HG03097 (cell line): ENCODE measurements at regions not wholly inside any gene's neighbourhood (a gene's known extent, or its start where the extent isn't known, plus 50 kb on each side); places are given as distances from the start of the nearest gene placed in this dataset.

Source experiments
- ATAC-seq: cut with Tn5 transposase; IDR thresholded peaks from one replicate; pipeline ENCODE4 v1.9.1; 2021; ENCODE audit not compliant: unreplicated experiment, low FRiP score

DNA sequence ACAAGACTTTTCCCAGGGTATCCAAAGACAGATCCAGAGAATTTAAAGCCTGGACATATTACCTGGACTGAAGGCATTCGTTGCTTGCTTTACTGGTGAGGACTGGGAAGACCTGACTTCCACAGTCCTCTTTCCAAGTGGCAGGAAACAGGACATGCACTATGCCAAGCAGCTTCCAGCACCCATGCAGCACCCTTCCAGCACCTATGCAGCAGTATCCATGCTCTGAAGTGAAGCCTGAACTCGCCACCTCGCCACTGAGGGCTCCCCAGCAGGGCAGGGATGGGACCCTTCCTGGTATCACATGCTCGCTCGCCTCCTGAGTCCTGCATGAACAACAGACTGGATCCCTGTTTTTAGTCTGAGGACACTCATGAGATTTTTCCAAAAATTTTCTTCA lies 189.9 kb upstream of the KLF14 start:
- ATAC-seq, result no peak

DNA sequence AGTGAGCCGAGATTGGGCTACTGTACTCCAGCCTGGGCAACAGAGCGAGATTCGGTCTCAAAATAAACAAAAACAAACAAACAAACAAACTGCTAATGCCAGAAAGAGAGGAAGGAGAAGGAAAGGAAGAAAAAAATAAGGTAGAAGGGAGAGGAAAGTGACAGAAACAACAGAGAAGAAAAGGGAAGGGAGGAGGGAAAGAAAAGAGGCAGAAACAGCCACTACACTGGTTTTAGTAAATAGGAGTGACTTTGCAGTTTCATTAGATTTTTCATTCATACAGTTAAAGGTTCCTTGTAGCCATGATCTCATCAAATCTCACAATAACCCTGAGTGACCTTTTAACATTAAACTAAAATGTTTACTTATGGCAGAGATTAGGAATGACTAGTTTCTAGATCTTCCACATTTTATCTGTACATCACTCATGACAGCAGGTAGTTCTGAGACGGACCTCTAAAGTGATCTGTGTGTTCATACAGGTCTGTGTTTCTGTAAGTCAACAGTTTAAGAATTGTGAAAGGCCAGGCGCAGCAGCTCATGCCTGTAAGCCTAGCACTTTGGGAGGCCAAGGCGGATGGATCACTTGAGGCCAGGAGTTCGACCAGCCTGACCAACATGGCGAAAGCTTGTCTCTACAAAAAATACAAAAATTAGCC lies 191.3 kb upstream of the KLF14 start:
- no peak for ATAC-seq

DNA sequence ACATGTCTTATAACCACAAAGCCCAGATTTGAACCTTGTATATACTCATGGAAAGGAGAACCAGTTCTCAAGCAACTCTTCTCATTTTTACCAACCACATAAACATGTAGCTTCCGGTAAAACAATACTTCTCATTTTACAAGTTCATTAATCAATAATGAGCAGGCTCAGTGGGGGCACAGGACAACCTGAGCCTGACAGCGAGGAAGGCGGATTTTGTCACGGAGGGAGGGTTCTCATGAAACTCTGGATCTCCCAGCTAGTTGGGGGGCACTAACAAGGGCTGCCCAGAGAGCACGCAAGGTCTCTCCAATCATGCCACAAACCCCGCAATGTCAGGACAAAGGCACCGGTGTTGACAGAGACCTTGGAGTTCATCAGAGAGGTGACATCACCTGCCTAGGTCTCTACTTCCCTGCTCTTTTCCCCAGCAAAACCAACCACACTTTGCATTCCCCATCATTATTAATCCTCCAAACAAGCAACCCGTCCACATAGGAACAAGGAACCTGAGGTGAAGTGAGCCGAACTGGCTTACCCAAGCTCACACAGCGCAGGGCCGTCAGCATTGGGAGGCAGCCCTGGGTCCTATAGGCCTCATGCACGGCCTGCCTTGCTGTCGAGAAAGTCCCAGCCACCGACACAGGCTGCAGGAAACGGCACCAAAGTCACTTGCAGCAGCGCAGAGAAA lies 192.1 kb upstream of the KLF14 start:
- no peak for ATAC-seq

DNA sequence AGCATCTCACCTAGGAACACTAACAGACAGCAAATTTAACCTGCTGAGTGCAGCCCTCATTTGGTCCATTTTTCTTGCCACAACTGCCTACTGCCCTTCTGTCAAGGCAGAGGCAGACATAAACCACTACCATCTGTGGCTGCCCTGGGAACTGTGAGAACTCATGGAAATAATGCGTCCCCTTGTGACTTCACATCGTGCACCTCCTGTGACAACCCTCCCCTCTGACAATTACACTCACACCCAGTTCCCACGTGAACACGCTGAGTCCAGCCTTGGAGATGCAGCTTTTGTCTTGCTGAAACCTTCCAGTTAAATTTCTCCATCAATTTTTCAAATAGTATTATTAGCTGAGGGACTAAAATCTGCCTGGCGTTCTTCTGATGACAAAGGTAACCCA lies 193.1 kb upstream of the KLF14 start:
- no peak for ATAC-seq

DNA sequence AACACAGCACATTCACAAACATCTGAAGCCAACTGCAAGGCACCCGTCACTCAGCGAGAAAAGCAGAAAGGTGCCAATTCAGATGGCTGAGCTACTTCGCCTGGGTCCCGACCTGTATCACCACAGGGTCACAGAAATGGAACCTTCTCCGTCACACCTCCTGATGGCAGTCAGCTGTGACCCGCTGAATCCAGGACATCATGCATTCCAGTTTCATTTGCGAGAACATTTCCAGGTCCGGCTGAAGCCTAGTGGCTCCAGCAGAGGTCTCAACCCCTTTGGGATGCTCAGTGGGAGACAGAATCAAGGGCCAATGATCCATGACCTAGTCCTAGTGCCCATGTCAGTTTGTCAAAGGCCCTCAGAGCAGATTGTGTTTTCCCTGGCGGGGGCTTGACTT lies 193.6 kb upstream of the KLF14 start:
- no peak for ATAC-seq

DNA sequence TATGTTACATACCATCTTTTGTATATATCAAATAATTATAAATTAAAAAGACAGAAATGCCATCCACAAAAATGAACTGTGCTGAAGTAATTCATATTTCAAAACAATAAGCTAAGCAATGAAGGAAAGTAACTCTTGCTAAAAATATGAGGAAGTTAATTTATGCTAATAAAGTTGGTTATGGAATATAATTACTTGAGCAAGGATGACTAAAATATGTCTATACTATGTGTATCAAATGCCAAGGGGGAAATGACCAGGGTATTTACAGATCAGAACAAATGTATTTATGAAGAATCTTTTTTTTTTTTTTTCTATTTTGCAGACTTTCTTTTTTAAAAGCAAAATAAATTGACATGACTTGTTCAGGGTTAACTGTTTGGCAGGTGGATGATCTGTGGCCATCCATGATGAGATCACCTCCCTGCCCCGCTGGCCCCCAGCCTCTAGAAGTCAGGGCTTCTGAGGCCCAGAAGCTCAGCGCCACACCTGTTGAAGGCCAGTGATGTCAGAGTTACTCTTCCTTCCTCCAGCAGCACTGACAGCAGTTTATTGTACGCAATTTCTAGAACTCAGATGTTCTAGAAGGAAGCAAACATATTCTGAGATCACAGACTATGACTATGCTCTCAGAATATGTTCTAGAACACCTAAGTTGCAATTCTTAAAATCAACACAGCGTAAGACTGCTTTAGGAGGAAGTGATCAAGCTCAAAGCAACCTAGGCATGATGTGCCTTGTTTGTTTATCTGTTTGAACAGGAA lies 196.1 kb upstream of the KLF14 start:
- ATAC-seq, result no peak

DNA sequence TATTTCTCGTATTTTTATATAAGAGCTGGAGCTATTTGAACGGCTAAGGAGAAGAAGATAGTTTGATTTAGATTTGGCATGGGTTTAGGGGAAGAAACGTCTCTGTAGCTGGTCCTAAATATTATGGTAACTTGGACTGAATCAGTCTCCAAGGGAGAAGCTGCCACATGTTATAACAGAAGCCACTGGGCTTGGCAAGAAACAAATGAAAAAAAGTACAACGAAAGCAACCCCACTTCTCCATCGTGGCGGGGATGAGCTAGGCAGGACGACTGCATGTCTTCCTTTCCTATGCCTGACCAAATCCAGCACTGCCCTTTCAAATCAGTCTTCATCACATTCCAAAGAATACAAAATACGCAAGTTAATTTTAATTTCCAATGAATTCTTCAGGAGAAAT lies 196.7 kb upstream of the KLF14 start:
- ATAC-seq, result no peak

DNA sequence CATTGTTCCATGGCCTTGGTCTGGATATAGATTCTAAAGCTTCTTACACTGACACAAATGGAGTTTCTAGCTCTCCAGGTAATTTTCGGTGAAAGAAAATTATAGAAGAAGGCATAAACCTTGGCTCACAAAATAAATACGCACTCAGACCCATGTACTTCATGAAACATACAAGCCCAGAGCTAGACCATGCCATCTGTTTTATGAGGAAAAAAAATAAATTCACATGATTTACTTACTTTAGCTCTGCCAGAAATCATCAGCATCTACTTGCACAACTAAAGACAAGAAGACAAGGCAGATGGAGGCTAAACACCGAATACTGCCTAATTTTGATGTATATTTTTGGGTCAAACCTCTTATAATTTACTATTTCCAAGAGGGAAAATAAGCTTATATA lies 197.4 kb upstream of the KLF14 start:
- ATAC-seq, result no peak

DNA sequence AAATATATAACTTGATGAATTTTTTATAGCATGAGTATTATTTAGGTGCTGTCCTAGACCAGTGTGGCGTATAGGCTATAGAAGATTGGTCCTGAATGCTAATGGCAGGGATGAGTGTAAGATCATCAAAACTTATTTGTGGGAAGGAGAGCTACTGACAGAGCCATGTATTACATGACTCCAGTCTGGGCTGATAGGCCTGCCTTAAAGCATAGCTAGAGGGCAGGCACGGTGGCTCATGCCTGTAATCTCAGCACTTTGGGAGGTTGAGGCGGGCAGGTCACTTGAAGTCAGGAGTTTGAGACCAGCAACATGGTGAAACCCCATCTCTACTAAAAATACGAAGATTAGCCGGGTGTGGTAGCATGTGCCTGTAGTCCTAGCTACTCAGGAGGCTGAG lies 198.1 kb upstream of the KLF14 start:
- no peak for ATAC-seq

DNA sequence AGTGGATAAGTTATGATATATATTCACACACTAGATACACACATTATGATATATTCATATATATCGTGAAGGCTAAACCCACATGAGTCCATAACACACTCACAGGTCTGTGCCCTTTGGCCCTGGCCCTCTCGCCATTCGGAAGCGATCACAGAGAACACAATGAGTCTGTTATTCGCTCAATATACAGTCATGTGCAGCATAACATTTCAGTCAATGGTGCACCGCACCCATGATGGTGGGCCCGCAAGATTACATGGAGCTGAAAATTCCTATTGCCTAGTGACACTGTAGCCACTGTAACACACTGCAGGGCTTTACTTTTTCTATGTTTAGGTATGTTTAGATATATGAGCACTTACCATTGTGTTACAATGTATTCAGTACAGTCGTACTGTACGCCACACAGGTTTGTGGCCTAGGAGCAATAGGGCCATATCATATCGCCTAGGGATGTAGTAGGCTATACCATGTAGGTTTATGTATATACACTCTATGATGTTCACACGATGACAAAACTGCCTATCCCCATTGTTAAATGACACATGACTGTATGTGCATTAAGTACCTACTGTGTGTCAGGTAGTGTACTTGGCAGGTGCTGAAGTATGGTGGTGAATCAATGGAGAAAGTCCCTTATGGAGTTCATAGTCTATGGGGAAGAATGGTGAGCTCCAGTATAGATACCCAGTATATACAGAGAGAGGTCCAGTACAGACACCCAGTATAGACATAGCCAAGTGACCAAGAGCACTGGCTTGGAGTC lies 198.8 kb upstream of the KLF14 start:
- no peak for ATAC-seq

DNA sequence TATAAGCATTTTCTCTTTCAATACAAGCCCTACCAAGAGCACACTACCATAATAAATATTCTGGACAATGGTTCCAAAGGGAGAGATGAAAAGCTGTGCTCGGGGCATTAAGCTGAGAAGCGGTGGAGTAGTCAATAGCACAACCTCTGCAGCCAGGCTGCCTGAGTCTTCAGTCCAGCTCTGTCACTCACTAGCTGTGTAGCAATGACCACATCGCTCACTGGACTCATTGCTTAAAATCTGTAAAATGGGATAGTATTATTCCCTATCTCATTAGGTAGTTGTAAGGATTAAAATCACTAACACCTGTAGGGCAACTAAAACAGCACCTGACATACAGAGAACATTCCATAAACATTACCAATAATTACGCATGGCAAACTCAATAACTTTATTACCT lies 199.9 kb upstream of the KLF14 start:
- ATAC-seq, result no peak

DNA sequence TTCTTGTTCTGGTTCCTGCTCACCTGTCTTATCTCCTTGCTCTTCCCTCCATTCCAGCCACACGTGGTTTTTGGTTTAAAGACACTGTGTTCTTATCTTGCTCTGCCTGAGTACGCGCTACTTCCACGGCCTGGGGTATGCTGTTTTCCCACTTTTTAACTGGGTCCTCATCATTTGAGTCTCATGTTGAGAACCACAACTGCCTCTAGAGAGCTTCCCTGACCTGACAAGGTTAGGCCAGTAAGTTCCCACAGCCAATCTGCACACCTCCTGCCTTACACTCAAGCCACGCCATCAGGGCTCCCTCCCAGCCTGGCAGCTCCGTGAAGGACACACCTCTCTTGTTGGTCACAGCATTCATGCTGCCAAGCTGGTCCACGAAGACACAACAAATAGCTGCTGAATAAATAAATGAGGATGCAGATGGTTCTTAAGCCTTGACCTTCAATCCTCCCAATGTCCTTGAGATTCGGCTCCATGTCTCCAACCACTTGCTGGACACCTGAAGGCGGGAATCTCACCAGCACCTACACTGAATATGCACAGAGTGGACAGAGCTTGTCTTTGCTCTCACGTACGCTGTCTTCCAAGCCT lies 201.7 kb upstream of the KLF14 start:
- no peak for ATAC-seq

DNA sequence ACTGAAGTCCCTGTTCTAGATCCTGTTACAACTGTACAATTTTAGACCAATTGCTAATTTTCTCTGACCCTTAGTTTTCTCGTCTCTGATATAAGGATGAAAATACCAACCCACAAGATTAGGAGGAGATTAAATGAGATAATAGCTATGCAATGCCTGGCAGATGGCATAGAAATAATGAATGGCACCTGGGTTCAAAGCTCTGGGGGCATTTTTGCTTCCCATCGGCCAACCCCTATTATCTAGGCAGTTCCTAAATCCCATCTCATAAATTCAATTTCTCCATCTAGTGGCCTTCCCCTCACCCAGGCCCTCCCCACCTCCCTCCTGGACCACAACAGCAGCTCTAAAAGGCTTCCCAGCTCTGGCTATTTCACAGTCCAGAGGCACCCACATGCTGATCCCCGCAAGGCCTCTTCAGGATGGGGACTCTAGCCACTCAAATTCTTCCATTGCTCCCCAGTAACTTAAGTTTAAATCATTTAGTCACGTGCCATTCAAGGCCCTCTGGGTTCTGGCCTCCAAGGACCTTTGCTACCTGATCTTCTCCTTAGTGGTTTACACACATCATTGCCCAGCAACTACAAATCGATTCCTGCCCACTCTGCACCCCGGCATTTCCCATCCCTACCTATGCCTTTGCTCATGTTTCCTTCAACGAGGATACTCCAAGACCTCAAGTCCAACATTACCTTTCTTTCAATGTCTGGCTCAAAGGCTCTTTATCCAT lies 202.4 kb upstream of the KLF14 start:
- no peak for ATAC-seq

DNA sequence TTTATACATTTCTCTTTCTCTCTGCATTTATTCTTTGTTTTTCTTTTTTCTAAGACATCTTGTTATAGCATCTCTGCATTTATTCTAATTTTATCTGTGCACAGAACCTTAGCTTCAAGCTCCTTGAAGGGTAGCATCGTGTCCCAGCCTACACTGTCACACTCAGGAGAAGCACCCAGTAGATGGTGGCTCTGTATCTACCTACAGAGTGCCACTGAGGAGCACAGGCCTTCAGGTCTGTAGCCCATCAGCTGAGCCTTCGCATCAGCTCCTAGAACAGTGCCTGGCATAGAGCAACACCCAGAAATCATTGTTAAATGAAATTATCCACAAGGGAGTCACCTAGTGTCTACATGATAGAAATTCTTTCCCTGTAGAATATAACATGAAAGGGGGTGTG lies 203.0 kb upstream of the KLF14 start:
- ATAC-seq, result no peak

DNA sequence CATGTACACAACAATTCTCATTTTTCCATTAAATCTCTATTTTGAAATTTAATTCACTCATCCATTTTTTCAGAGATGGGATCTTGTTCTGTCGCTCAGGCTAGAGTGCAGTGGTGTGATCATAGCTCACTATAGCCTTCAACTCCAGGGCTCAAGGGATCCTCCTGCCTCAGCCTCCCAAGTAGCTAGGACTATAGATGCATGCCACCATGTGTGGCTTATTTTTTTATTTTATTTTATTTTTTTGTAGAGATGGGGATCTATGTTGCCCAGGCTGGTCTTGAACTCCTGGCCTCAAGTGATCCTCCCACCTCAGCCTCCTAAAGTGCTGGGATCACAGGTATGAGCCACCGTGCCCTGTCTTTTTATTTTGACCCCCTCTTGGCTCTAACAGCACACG lies 203.8 kb upstream of the KLF14 start:
- no peak for ATAC-seq

DNA sequence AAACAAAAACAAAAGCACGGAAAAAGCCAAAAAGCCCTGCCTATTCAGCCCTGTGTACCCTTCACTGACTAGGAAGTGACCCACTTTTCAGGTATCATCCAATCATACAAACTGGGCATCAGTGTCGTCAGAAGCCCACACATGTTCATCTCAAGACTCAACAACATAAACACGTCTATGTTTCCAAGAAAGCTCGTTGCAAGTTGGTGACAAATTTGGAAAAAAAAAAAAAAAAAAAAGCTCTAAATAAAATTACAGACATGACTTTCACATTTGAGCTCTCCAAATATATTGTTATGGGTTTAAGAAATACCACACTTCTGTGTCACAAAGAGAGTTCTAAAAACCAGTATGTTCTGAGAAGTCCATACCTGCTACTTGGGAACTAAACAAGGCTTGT lies 204.7 kb upstream of the KLF14 start:
- ATAC-seq, result no peak

DNA sequence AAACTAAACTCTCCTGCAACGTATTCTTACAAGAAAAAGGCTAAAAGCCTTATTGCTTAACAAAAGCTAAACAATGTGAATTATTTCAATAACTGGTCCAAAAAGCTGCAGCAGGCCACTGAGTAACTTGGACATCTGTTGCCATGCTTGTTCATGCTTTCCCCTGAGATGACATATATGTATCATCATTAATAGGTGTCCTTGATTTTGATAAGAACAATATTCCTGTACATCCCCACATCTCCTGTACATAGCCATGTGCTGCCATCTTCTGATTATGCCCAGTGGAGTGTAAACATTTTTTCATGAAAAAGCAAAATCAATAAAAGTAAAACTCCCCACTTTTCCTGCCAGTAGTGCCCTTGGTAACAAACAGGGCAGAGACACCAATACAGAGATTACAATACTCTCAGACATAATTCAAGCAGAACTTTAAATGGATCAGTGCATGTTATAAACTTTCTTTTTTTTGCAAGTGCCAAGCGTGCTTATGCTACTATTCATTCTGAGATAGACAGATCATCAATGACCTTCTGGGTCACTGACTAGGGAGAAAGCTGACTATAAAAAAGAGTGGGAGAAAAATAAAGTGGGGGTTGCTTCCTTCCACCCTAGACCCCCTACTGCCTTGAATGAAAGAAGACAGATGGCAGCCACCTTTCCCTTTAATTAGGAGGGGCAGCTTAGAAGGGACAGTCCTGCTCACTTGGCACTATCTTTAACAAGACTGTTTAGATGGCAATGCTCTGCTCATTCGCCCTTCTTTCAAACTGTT lies 205.5 kb upstream of the KLF14 start:
- no peak for ATAC-seq

DNA sequence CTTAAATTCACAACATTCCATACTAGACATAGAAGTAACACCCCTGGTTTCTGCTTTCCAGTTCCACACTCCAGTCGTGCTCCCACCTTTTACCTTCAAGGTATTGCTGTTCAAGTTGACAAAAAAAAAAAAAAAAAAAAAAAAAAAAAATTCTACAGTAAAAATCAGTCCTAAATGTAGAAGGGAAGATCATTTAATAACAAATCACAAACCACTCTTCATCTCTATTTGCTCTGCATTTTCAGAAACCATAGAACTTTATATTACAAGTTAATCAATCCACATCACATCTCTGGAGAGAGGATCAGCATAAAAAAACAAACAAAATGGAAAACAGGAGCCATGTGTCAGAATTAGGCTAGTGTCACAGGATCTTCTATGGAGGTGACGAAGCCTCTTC lies 206.3 kb upstream of the KLF14 start:
- no peak for ATAC-seq

DNA sequence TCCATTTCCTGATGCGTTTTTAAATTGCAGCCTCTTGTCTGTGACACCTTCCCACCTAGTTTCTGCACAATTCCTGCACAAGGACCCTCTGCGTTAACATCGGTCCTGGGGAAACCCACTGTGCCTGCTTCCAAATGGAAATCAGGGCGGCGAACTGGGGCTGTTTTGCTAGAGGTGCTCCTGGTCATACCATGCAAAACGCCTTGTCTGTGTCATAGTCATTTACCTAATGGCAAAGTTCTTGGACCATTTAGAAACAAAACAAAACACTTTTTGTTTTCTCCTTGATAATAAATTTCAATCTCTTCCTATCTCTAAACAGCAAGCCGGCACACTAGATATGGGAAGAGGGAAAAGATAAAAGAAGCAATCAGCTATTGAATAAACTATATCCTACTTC lies 206.9 kb upstream of the KLF14 start:
- no peak for ATAC-seq
